GM19324 (cell line): ENCODE measurements at regions not wholly inside any gene's neighbourhood (a gene's known extent, or its start where the extent isn't known, plus 50 kb on each side); places are given as distances from the start of the nearest gene placed in this dataset.

Experiments used
- ATAC-seq: cut with Tn5 transposase; IDR thresholded peaks from one replicate; pipeline ENCODE4 v1.9.1; 2021; ENCODE audit warnings: mild to moderate bottlenecking, moderate library complexity; ENCODE audit not compliant: unreplicated experiment, low FRiP score

- no peak for ATAC-seq
Observed at GRCh38 chr12:100675432-100675831, 101.9 kb downstream of the GAS2L3 start.

GRCh38 chr12:100681074-100681473 is 107.6 kb downstream of the GAS2L3 start:
- no peak for ATAC-seq

GRCh38 chr12:100682178-100682577 is 108.7 kb downstream of the GAS2L3 start:
- ATAC-seq: no peak

- ATAC-seq: no peak
Observed at GRCh38 chr12:100687686-100688085, 106.9 kb upstream of the ANO4 start.

- no peak for ATAC-seq
Observed at GRCh38 chr12:100688451-100688864, 106.1 kb upstream of the ANO4 start.

- no peak for ATAC-seq
Observed at GRCh38 chr12:100692502-100692901, 102.1 kb upstream of the ANO4 start.

GRCh38 chr12:100698518-100698917 is 96.1 kb upstream of the ANO4 start:
- no peak for ATAC-seq

GRCh38 chr12:100699209-100699608 is 95.4 kb upstream of the ANO4 start:
- peak; percentile 90 for ATAC-seq

- no peak for ATAC-seq
Observed at GRCh38 chr12:100703337-100703736, 91.2 kb upstream of the ANO4 start.

- no peak for ATAC-seq
Observed at GRCh38 chr12:100703868-100704267, 90.7 kb upstream of the ANO4 start.

GRCh38 chr12:100706033-100706432 is 88.5 kb upstream of the ANO4 start:
- no peak for ATAC-seq

GRCh38 chr12:100708591-100708990 is 86.0 kb upstream of the ANO4 start:
- no peak for ATAC-seq

- ATAC-seq: no peak
Observed at GRCh38 chr12:100715976-100716944, 78.3 kb upstream of the ANO4 start.

GRCh38 chr12:100716945-100717732 is 77.4 kb upstream of the ANO4 start:
- ATAC-seq: no peak

GRCh38 chr12:100717733-100718067 is 76.9 kb upstream of the ANO4 start:
- ATAC-seq: no peak

- ATAC-seq: no peak
Observed at GRCh38 chr12:100718187-100718586, 76.4 kb upstream of the ANO4 start.

- no peak for ATAC-seq
Observed at GRCh38 chr12:100720016-100720654, 74.4 kb upstream of the ANO4 start.

GRCh38 chr12:100721169-100721568 is 73.4 kb upstream of the ANO4 start:
- no peak for ATAC-seq

GRCh38 chr12:100724071-100724470 is 70.5 kb upstream of the ANO4 start:
- ATAC-seq: no peak

- peak; percentile 60 for ATAC-seq
Observed at GRCh38 chr12:100733817-100734593, 60.6 kb upstream of the ANO4 start.
